Ovary (tissue), 3 donors: ENCODE measurements at regions not wholly inside any gene's neighbourhood (a gene's known extent, or its start where the extent isn't known, plus 50 kb on each side); places are given as distances from the start of the nearest gene placed in this dataset.

ENCODE experiments used
- CTCF ChIP-seq, 3 donors: fragments of 450-650 bp in 2 of 3; fragments of 200-600 bp in 1 of 3; IDR thresholded peaks; one replicate each; pipeline versions ENCODE4 v1.5.1 to v1.8.0; 2016 to 2022; ENCODE audit warnings: antibody characterized with exemption in 3 of 3, mild to moderate bottlenecking in 1 of 3
- EP300 ChIP-seq: sonication (generic); formaldehyde crosslinking; IDR thresholded peaks from one replicate; pipeline ENCODE4 v1.6.1; 2017; ENCODE audit warnings: antibody characterized with exemption
- POLR2A ChIP-seq: fragments of 450-650 bp; IDR thresholded peaks from one replicate; pipeline ENCODE4 v1.6.1; 2017; ENCODE audit warnings: antibody characterized with exemption, mild to moderate bottlenecking, moderate library complexity
- donor health status: DM: no; HTN: no; CAD: no.

DNA sequence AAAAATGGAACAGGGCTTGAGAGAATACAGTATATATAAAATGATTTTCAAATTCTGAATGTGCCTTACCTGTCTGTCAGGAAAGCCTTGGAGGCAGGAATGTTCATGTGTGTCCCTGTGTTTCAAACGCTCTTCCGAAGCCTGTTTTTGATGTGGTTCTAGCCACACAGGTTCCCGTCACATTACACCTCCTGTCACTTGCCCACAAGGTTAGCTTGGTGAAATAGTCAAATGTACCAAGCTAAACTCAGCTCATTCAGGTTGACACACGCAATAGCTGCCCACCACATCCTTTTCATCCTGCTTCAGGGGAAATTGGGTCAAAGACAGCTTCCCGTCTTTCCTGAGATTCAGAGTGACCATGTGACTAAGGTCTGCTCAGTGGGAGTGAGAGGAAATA lies 574.0 kb downstream of the EFNB2 start:
- TF ChIP-seq CTCF (IDR thresholded peaks at IDR 0.05) (no peak), POLR2A (no peak), EP300 (no peak)
